ENCODE measurements at regions not wholly inside any gene's neighbourhood (a gene's known extent, or its start where the extent isn't known, plus 50 kb on each side); places are given as distances from the start of the nearest gene placed in this dataset.

DNA sequence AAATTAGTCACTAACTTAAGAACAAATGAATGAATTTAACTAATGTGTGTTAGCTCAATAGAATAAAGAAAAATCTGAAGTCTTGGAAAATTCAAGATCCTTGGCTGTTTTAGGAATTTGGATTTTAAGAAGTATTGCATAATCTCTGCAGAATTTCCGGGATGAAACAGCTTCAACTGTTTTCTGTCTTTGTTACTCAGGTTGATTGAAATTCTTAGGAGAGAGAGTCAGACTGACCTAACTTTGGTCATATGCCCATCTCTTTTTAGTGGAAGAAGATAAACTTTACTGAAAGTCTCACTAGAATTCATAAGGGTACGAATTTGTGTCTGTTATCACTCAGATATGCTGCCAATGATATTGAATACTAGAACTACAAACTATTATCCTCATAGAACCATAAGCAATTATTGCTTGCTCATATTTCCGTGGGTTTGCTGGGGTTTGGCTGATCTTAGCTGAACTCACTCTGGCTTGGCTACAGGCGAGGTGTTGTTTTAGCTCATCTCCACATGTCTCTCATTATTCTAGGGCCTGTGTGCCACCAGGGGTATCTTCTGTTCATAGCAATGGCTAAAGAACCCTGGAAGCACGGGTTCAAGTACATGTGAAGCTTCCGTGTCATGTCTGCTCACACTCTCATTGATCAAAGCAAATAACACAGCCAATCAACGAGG lies 257.4 kb upstream of the NOVA1 start:
- DNase-seq = no peak

DNA sequence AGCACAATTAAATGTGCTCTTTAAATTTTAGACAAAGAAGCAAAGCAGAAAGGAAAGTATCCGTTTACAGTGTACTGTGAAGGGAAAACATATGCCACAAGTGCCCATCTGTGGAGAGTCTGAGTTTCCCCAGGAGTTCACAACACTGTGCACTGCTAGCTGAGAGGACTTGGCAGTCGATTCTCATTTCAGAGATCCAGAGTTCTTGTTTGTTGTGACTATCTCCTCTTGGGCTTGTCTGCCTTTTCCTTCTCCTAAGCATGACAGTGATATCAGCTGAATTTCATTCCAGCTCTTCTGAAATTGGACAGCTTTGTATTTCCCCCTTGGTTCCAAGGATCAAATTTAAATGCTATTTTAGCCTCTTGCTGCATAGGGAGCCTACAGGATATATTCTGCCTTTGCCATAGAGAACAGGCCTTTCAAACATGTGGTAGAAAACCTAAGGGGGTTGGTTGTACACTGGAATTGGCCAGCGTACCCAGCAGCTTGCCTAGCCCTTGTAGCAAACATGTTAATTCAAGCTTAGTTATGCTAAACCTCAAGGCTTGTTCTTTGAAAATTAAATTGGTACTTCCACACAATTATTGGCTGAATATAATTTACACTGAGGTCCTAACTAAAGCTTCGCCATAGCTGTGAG lies 259.2 kb upstream of the NOVA1 start:
- DNase-seq = no peak

- no peak for DNase-seq
These were observed 261.6 kb upstream of the NOVA1 start for GRCh38 chr14:26859483-26859882.

GRCh38 chr14:26860111-26860510 lies 262.3 kb upstream of the NOVA1 start:
- DNase-seq = no peak

GRCh38 chr14:26863736-26864135 lies 265.9 kb upstream of the NOVA1 start:
- DNase-seq = no peak

DNA sequence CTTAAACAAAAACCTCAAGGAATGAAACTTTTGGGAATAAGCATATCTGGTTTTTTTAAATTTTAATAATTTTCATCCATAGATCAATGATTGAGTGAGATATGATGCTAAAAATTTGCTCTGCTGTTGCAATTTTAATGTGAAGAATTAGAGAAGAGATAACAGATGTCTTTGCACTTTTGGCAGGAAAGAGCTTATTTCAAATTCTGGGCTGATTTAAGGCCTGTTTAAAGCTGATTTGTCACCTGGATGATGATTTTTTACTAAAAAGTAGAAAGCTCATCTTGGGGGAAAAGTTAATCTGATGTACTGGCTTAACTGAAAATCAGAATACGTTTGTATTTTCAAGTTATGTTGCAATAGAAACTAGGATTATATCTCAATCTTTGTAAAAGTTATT lies 268.9 kb upstream of the NOVA1 start:
- DNase-seq = no peak

GRCh38 chr14:26867171-26867757 lies 269.4 kb upstream of the NOVA1 start:
- no peak for DNase-seq

DNA sequence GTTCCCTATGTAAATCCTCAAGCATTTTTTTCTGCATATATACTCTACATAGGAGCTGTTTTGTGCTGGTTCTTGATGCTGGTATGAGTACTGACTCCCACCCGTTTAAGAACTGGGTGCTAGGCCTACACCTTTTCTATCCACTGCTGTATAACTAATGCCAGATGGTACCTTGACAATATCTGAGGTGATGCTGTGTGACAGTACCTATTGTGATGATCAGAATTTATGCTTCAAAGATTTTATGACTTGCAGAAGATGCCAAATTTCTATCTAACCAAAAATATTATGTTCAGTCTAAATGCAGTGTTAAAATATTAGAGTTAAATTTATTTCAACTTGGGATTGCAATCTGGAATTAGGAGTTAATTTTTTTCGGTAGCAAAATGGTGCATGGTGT lies 272.3 kb upstream of the NOVA1 start:
- DNase-seq = no peak

DNA sequence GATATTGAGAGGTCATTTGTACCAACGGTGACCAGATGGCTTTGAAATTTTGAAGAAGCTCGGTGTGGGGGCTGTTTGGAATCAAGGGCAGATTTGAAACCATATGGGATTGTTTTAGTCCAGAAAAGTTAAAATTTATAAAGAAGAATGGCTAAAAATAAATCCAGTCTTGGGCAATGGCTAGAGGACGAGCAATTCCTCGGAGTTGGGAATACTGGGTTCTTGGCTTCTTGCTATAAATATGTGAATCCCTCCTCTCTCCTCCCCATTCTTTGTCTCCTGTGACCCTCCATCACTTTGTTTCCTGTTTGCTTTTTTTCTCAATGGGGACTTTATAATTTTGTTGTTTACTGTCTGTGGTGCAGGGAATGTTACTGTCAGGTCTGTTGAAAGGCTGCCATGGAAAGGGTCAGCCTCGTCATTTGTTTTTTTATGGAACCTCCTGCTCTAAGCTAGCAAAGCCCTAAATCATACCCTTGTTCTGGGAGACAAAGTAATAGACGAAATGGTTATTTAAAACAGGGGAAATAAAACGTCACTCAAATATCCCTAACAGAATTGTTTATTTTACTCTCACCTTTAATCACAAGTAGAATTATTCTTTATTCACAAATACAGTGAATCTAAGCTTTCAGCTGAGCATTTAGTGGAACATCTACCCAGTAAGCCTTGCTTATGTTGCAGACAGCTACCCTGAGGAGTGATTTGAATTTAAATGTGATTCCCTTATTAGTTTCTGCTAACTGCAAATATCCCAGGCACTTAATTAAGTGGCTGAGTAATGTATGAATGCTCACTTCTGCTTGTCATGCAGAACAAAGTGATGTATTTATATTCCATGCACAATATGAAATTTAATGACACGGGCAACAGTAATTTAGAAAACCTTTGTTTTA lies 273.1 kb upstream of the NOVA1 start:
- no peak for DNase-seq

DNA sequence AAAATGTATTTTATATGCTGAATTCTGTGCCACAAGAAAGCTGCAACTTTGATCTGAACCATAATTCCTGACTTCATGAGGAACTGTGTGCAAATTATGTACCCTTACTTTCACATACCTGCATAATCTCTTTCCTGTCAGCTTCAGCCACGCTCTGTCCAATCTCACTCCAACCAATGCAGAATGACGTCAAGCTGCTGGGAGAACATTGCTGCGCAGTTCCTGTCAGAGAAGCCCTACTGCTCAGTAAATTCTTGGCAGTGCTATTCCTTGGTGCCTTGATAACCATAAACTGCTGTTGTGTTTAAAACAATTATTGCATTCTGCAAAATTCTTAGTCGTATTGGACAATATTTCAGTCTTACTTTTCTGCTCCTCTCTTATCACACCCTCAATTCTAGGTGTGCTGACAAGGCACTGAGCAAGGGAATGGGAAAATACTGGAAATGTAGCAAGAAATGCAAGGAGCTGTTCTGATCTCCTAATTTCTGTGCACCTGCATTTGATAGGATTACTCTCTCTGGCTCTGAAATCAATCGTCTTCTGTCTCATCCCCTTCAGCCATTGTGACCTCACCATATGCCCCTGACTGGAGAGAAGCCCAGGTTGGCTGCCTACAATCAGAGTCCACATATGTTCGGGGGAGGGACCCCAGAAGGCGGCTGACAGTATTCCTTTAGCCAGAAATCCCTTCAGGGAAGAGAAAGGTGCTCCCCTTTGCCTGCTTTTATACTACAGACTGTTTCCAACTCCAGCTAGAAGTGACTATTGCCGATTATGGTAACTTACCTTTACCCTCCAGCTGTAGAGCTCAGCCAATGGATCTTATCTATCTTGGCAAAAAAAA lies 274.9 kb upstream of the NOVA1 start:
- DNase-seq = no peak

GRCh38 chr14:26873362-26873960 lies 275.6 kb upstream of the NOVA1 start:
- DNase-seq = no peak

- DNase-seq = no peak
These were observed 290.0 kb upstream of the NOVA1 start for GRCh38 chr14:26887847-26888246.

DNA sequence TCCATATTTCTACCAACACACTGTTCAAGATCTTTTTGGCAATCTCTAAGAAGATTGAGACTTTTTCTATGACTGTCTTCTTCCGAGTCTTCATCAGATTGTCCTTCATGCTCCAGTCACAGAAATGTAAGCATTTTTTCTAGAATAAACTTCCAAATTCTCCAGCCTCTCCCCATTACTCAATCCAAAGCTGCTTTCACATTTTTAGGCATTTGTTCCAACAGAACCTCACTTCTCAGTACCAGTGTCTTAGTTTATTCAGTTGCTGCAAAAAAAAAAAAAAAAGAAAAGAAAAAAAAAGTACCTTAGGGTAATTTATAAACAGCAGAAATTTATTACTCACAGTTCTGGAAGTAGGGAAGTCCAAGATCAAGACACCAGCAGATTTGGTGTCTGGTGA lies 290.8 kb upstream of the NOVA1 start:
- no peak for DNase-seq

- DNase-seq = no peak
These were observed 298.6 kb upstream of the NOVA1 start for GRCh38 chr14:26896447-26896846.

DNA sequence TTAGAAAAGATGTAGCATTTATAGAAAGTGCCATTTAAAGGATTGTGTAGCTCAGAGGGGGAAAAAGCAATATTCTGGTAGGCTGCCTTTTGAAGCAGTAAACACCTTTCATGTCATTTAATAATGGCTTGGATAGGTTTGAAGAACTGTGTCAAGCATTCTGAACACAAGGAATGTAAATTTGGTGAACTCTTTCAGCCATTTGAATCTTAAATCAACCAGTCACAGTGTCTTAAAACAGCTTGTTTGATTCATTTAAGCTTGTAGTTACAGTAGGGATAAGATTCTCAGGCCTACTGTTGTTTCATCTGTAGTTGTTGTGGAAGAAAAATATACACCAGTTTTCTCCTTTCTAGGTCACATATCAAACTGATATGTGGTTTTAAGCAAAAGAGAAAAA lies 299.4 kb upstream of the NOVA1 start:
- DNase-seq = peak; percentile 51

DNA sequence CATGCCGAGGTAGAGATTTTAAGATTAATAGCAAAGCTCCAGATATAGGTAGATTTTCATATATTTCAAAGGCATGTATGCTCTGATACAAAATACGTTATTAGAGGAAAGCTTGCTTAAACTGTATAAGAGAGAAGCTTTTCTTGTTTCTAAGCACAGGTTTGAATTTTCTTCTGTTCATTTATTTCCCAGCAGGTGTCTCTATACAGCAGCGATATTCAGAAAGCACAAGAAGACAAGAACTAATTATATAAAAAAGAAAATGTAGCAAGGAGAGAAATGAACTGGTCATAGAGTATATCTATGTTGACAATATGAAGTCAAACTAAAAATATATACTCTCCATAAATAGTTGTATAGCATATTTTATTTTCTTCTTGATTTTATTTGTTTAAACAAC lies 307.4 kb upstream of the NOVA1 start:
- DNase-seq = no peak

GRCh38 chr14:26913786-26914185 lies 316.0 kb upstream of the NOVA1 start:
- DNase-seq = no peak

DNA sequence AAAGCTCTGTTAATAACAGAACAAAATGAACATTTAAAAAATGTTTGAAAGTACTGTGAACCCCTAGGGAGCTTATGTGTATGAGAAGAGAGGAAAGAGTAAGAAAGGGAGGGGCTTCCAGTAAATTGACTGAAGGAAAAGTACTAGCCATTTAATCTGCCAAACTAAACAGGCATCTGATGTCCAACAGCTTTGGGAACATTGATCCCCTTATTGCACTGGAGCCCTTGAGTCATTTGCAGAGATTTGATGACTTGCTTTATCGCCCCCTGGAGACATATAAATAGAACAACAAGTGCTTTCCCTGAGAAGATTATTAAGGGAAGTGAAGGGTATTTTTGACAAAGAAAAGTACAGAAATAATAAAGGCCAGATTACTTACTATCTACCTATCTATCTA lies 319.3 kb upstream of the NOVA1 start:
- no peak for DNase-seq

DNA sequence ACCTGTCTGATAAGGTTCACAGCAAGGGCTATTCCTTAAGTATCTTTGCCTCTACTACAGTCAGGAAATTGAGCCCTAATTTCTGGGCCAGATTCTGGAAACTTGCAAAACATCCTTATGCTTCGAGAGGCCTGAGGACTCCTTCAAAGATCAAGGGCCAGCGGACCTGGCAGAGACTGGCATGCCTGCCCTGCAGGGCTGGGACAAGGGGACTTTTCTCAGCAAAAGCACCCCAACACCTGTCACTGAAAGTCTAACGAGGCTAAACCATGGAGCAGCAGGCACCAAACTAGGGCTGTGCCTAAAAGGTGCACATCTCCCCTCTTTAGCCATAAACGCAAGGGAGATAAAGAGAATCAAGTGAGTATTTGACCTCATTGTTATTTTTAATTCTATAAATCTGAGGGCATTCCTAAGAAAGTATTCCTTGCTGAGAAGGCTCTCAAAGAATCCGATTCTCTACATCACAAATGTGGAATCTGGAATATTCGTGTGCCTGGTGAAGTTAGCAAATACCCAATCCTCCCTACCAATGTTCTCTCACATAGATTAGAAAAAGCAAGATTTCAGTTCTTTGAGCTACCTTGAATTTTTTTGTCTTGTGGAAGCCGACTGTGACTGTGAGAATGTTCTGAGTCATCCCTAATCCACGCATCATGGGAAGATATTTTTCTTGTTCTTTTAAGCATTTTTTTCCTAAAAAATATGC lies 328.2 kb upstream of the NOVA1 start:
- DNase-seq = no peak

DNA sequence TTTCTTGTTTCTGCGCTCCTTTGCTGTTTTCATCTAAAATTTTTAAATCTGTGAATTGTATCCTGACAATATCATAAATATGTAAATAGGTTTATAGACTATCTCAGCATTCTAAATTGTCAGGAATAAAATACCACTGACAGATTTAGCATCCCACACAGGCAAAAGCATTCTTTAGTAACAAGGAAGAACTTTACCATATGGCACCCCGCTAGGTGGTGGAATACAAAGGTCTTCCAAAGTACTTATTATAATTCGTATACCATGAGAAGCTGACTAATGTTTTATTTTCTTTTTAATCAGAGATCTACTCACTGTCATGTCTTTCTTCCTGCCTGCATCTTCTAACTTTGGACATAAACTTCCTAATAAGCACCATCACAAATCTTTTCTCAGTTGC lies 328.8 kb upstream of the NOVA1 start:
- no peak for DNase-seq

GRCh38 chr14:26928019-26928418 lies 330.2 kb upstream of the NOVA1 start:
- DNase-seq = no peak

Data from left kidney (tissue), 1 donor.